ENCODE measurements at regions not wholly inside any gene's neighbourhood (a gene's known extent, or its start where the extent isn't known, plus 50 kb on each side); places are given as distances from the start of the nearest gene placed in this dataset.

- no peaks in the 10 kb centered on the region for H3K4me1 ChIP-seq (replicated peaks in 1 of 2; ENCODE audit: control insufficient read depth in 2 of 2, insufficient read depth in 2 of 2, low read length in 2 of 2)
- in situ Hi-C loops (cut with MboI): no loop called here
- no peak overlapping the region for H3K9ac ChIP-seq (ENCODE audit: insufficient read depth in 1 of 2, low read depth in 2 of 2, low read length in 2 of 2)
- H3K9me3 ChIP-seq (replicated peaks; ENCODE audit: control insufficient read depth, insufficient read depth, low read depth, low read length): no peaks in the 10 kb centered on the region
- POLR2A ChIA-PET: no interaction called here
- H2AFZ ChIP-seq (ENCODE audit: low read depth, low read length): no peak overlapping the region
- no peaks in the 10 kb centered on the region for H3K36me3 ChIP-seq (ENCODE audit: control insufficient read depth, insufficient read depth, low read length)
- DNase-seq (ENCODE audit: extremely low read depth in 1 of 4, low spot score in 3 of 4) (no peak), FAIRE-seq (no peak), ATAC-seq (no peak)
- H3K4me2 ChIP-seq (ENCODE audit: insufficient read depth, low read length): no peak overlapping the region
- 0% methylated on average over 1 of the region's 1 CpG for WGBS (ENCODE audit: insufficient coverage, low coverage, missing lambda C conversion rate)
- no TSS peak for BruUV-seq (replicated peaks)
- no peaks in the 10 kb centered on the region for H4K20me1 ChIP-seq (replicated peaks; ENCODE audit: control insufficient read depth, insufficient read depth, low read length)
- no peak overlapping the region for H3K4me3 ChIP-seq
- no peaks in the 10 kb centered on the region for H3K79me2 ChIP-seq (ENCODE audit: control insufficient read depth, insufficient read depth, low read length)
- no peaks in the 10 kb centered on the region for H3K9me1 ChIP-seq (ENCODE audit: control insufficient read depth, insufficient read depth, low read length)
- H3K27ac ChIP-seq (ENCODE audit: extremely low read depth, low read depth, low read length): no peak overlapping the region
- H3K27me3 ChIP-seq (ENCODE audit: control insufficient read depth in 2 of 2, insufficient read depth in 2 of 2, low read length in 2 of 2): no peaks in the 10 kb centered on the region
- CTCF ChIA-PET (ENCODE audit: low intra/inter-chr PET ratio): no interaction called here
- intact Hi-C loops (cut with micrococcal nuclease): no loop called here
- TF ChIP-seq PHF20 (IDR thresholded peaks at IDR 0.05; ENCODE audit: partially characterized antibody) (no peak), HMG20A (CRISPR knock-in tag; conservative IDR thresholded peaks at IDR 0.05) (no peak), NBN (IDR thresholded peaks at IDR 0.05; ENCODE audit: low read depth) (no peak), ZNF197 (CRISPR knock-in tag; IDR thresholded peaks at IDR 0.05; ENCODE audit: low read depth) (no peak), HNRNPL (IDR thresholded peaks at IDR 0.05; ENCODE audit: low read depth, low read length) (no peak), ID3 (CRISPR knock-in tag; IDR thresholded peaks at IDR 0.05) (no peak), ID3 (tag; IDR thresholded peaks at IDR 0.05) (no peak), CHAMP1 (IDR thresholded peaks at IDR 0.05) (no peak), NR2C2 (CRISPR knock-in tag; IDR thresholded peaks at IDR 0.05) (no peak), NR2C2 (tag; IDR thresholded peaks at IDR 0.05) (no peak), SIN3A (IDR thresholded peaks at IDR 0.05; ENCODE audit: borderline replicate concordance in 2 of 2, control insufficient read depth in 1 of 2, low read depth in 2 of 2, low read length in 2 of 2) (no peak), MTF1 (CRISPR knock-in tag; IDR thresholded peaks at IDR 0.05; ENCODE audit: borderline replicate concordance) (no peak), TEAD4 (IDR thresholded peaks at IDR 0.05; ENCODE audit: low read length) (no peak), TEAD4 (CRISPR knock-in tag; IDR thresholded peaks at IDR 0.05; ENCODE audit: borderline replicate concordance) (no peak), L3MBTL2 (IDR thresholded peaks at IDR 0.05) (no peak), SMARCA5 (IDR thresholded peaks at IDR 0.05) (no peak), KDM1A (IDR thresholded peaks at IDR 0.05) (no peak), HBP1 (CRISPR knock-in tag; IDR thresholded peaks at IDR 0.05) (no peak), ZNF134 (CRISPR knock-in tag; conservative IDR thresholded peaks at IDR 0.05) (no peak)
Observed at GRCh38 chr3:70736009-70736408, 423.6 kb upstream of the MDFIC2 start.
